Transverse colon (tissue), 4 donors: ENCODE measurements at regions not wholly inside any gene's neighbourhood (a gene's known extent, or its start where the extent isn't known, plus 50 kb on each side); places are given as distances from the start of the nearest gene placed in this dataset.

ENCODE experiments used
- DNase-seq: peaks from one replicate; pipeline ENCODE4 v3.0.0-alpha.2; 2019
- H3K27ac ChIP-seq, 4 donors: fragments of 200-600 bp; sonication (generic); 2 replicates each; pipeline ENCODE4 v1.5.1; 2016 to 2018; ENCODE audit warnings: inconsistent platforms in 4 of 4
- H3K27me3 ChIP-seq: fragments of 200-600 bp; sonication (generic); 2 replicates; pipeline ENCODE4 v1.5.1; 2017; ENCODE audit warnings: inconsistent platforms
- H3K36me3 ChIP-seq, 4 donors: fragments of 200-600 bp; sonication (generic); 2 replicates each; pipeline ENCODE4 v1.5.1; 2017 to 2019; ENCODE audit warnings: inconsistent platforms in 4 of 4
- H3K4me1 ChIP-seq, 4 donors: fragments of 200-600 bp; sonication (generic); 2 replicates each; pipeline ENCODE4 v1.5.1; 2017 to 2020; ENCODE audit warnings: inconsistent platforms in 4 of 4
- H3K4me3 ChIP-seq, 4 donors: fragments of 200-600 bp; sonication (generic); 1 replicate in 1 of 4; 2 replicates in 3 of 4; pipeline versions ENCODE4 v1.5.1 to v1.6.1; 2017 to 2019; ENCODE audit warnings: inconsistent platforms in 4 of 4
- H3K9me3 ChIP-seq, 2 donors: fragments of 200-600 bp; sonication (generic); 2 replicates each; pipeline ENCODE4 v1.5.1; 2017 to 2019; ENCODE audit warnings: inconsistent platforms in 2 of 2
- EP300 ChIP-seq: sonication (generic); formaldehyde crosslinking; IDR thresholded peaks from one replicate; pipeline ENCODE4 v1.6.1; 2017; ENCODE audit warnings: antibody characterized with exemption, low read depth
- POLR2A ChIP-seq: fragments of 450-650 bp; IDR thresholded peaks from one replicate; pipeline ENCODE4 v1.6.1; 2016; ENCODE audit warnings: antibody characterized with exemption, mild to moderate bottlenecking, moderate library complexity
- POLR2AphosphoS5 ChIP-seq, 3 donors: sonication (generic); formaldehyde crosslinking; IDR thresholded peaks; one replicate each; pipeline ENCODE4 v1.6.1; 2016; ENCODE audit warnings: antibody characterized with exemption in 3 of 3
- WGBS, 2 donors: methylation state at CpG; one replicate each; pipeline ENCODE4 v1.1.5; 2018; ENCODE audit warnings: low coverage in 1 of 2; 5-methylcytosine and 5-hydroxymethylcytosine counted together
- in situ Hi-C, 4 donors: fragments of 200-750 bp; cut with MboI; loops; one replicate each; pipeline versions ENCODE4 v1.15.0 to v1.15.1; 2017; ENCODE audit warnings: low sequenced_read_pairs in 3 of 4, low pct_ligation_motif_present in 1 of 4, low pct_unique_long_range_greater_than_20kb in 1 of 4
- intact Hi-C: fragments of 100-400 bp; cut with DNase I; formaldehyde crosslinking; loops from one replicate; pipeline ENCODE4 v1.15.1; 2023; ENCODE audit warnings: low total_unique reads
- TF ChIP-seq, protein P1 (sequence below), 5 experiments: fragments of 200-600 bp in 3 of 5; fragments of 450-650 bp in 2 of 5; sonication (generic) in 3 of 5; IDR thresholded peaks; 1 replicate in 2 of 5; 2 replicates in 3 of 5; pipeline ENCODE4 v1.5.1; 2016 to 2017; ENCODE audit warnings: antibody characterized with exemption in 5 of 5, inconsistent platforms in 3 of 5, mild to moderate bottlenecking in 2 of 5, moderate library complexity in 1 of 5

DNA sequence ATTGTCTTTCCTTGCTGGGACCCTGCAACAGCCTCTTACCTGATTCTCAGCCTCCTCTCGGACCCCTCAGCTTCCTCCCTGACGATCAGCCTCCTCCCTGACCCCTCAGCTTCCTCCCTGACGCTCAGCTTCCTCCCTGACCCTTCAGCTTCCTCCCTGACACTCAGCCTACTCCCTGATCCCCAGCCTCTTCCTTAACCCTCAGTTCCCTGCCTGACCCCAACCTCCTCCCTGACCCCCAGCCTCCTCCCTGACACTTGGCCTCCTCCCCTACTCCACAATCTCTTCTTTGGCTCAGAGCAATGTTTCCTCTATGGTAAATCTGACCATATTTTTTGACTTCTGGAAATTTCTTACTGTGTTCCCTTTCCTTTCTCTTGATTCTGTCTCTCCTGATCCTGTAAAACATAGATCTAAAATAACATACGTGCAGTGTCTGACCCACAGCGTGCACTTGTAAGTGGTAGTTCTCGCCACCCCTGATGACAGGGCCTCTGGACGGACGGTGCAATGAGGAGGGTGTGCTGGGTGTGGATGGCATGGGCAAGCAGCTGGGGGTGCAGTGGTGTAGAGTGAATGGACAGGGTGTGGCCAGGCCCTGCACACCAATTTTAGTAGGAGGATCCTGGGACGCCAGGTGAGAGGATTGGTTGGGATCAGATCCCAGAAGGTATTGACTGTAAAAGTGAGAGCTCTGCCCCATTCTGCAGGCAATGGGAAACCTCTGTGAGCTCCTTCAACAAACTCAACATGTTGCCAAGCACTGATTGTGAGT lies 264.1 kb downstream of the FOXD2 start:
- Histone ChIP-seq H3K36me3 (no peaks in the 10 kb centered on the region), H3K9me3 (no peaks in the 10 kb centered on the region), H3K27ac (peak overlapping the region; percentile 26 to 58 (median 48)), H3K4me1 (peaks cover 3 to 53% (median 28%) of the 10 kb centered on the region in 4 donors), H3K27me3 (no peaks in the 10 kb centered on the region), H3K4me3 (no peak overlapping the region)
- DNase-seq = peak; percentile 72
- TF ChIP-seq POLR2A (peak; percentile 42), EP300 (no peak), POLR2AphosphoS5 (IDR thresholded peaks at IDR 0.05) (peak in 1 of 3 donors; percentile 66)
- TF ChIP-seq, protein P1, sequence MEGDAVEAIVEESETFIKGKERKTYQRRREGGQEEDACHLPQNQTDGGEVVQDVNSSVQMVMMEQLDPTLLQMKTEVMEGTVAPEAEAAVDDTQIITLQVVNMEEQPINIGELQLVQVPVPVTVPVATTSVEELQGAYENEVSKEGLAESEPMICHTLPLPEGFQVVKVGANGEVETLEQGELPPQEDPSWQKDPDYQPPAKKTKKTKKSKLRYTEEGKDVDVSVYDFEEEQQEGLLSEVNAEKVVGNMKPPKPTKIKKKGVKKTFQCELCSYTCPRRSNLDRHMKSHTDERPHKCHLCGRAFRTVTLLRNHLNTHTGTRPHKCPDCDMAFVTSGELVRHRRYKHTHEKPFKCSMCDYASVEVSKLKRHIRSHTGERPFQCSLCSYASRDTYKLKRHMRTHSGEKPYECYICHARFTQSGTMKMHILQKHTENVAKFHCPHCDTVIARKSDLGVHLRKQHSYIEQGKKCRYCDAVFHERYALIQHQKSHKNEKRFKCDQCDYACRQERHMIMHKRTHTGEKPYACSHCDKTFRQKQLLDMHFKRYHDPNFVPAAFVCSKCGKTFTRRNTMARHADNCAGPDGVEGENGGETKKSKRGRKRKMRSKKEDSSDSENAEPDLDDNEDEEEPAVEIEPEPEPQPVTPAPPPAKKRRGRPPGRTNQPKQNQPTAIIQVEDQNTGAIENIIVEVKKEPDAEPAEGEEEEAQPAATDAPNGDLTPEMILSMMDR (IDR thresholded peaks at IDR 0.05) = no peak
- intact Hi-C loops (no loop called here), in situ Hi-C loops (loop anchor here (10.0 to 25.0 kb wide), 4 partner anchors 165 to 515 kb away; partner anchors contain the start of genes PDZK1IP1 (in 4 of the 4) and FOXD2 (in 2 of the 4))
- 46 to 47% methylated on average over 4 to 9 of the region's 9 CpGs for WGBS, 2 donors

DNA sequence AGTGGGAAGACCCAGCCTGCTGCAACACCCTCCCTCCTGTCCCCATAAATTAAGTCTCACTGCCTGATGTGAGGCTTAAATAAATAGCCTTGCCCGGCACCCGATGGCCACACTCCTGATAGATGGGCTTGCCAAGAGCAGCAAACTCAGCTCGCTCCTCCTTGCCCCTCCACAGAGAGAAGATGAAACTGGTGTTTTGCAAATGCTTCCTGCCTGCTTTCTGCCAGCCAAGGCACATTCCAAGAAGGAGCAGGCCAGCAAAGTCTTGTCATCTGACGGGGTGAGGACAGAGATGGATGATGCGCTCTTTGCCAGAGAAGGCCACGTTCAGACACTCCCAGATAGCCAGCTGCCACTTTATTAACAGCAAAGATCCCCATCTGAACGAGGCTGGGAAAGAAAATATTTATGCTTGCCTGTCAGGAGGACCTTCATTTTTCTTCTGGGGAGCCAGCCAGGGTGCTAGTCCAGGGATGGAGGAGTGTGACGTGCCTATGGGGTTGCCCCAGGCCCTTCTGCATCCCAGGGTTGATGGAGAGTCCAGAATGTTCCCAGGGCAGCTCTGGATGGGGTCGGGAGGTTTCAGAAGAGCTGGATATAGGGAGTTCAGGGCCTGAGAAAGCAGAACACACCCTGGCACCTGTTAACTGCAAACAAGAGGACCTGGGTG lies 265.4 kb downstream of the FOXD2 start:
- TF ChIP-seq POLR2AphosphoS5 (IDR thresholded peaks at IDR 0.05) = no peak
- TF ChIP-seq EP300 = no peak
- no peak for TF ChIP-seq POLR2A
- TF ChIP-seq, protein P1 (IDR thresholded peaks at IDR 0.05) = no peak
- H3K27ac ChIP-seq = peak overlapping the region in 2 of 4 donors; percentile 44 to 51
- intact Hi-C loops = no loop called here
- in situ Hi-C loops = loop anchor here (10.0 to 25.0 kb wide), 4 partner anchors 166 to 516 kb away; partner anchors contain the start of genes PDZK1IP1 (in 4 of the 4) and FOXD2 (in 2 of the 4)
- H3K4me3 ChIP-seq = no peak overlapping the region
- H3K27me3 ChIP-seq = peaks cover 11% of the 10 kb centered on the region
- no peaks in the 10 kb centered on the region for H3K9me3 ChIP-seq
- peaks cover 3 to 41% (median 22%) of the 10 kb centered on the region in 4 donors for H3K4me1 ChIP-seq
- DNase-seq = no peak
- no peaks in the 10 kb centered on the region for H3K36me3 ChIP-seq
- WGBS, 2 donors = 0 to 49% methylated on average over 1 to 9 of the region's 9 CpGs

DNA sequence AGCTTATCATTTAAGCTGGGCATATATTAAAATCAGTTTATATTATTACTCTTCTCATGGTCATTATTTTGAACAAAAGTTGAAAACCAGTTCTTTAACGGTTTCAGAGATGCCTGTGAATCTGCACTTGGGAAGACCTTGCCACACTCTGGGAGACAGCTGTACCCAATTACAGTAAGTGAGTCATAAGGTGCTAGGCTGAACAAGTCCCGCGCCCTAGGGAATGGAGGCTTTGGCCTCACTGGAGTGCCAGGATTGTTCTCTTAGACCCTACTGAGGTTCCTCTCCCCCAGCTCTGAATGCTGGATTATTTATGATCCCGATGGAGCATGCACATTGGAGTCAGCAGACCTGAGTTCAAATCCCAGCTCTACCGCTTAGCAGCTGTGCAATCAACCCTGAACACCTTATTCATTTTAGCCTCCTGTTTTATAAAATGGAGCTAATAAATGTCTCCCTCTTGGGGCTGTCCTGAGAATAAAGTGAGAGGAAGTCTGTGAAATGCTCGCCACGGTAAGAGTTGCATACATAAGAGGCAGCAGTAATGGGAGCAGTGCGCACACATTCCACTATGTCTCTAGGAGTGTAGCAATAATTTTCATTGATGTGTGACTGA lies 266.2 kb downstream of the FOXD2 start:
- no peak overlapping the region for H3K4me3 ChIP-seq
- H3K27me3 ChIP-seq = peaks cover 18% of the 10 kb centered on the region
- intact Hi-C loops = no loop called here
- H3K4me1 ChIP-seq = peaks cover 5 to 40% (median 20%) of the 10 kb centered on the region in 4 donors
- no peaks in the 10 kb centered on the region for H3K9me3 ChIP-seq
- H3K36me3 ChIP-seq = no peaks in the 10 kb centered on the region
- TF ChIP-seq EP300 (no peak), POLR2AphosphoS5 (IDR thresholded peaks at IDR 0.05) (no peak), POLR2A (no peak)
- TF ChIP-seq, protein P1 (IDR thresholded peaks at IDR 0.05) = peak in 1 of 5 experiments; percentile 11
- in situ Hi-C loops = loop anchor here (10.0 to 25.0 kb wide), 4 partner anchors 167 to 517 kb away; partner anchors contain the start of genes PDZK1IP1 (in 4 of the 4) and FOXD2 (in 2 of the 4)
- WGBS, 2 donors = 55 to 78% methylated on average over 4 to 8 of the region's 8 CpGs
- H3K27ac ChIP-seq = no peak overlapping the region
- no peak for DNase-seq
